ENCODE measurements at regions not wholly inside any gene's neighbourhood (a gene's known extent, or its start where the extent isn't known, plus 50 kb on each side); places are given as distances from the start of the nearest gene placed in this dataset.

- TF ChIP-seq REST (IDR thresholded peaks at IDR 0.05; ENCODE audit: low read depth) (no peak), NFIC (IDR thresholded peaks at IDR 0.05) (no peak), TEAD4 (IDR thresholded peaks at IDR 0.05) (no peak), TAF1 (IDR thresholded peaks at IDR 0.05; ENCODE audit: low read depth) (no peak), TCF12 (IDR thresholded peaks at IDR 0.05; ENCODE audit: low read depth) (no peak), USF1 (IDR thresholded peaks at IDR 0.05) (no peak), CREB1 (IDR thresholded peaks at IDR 0.05; ENCODE audit: low read depth) (no peak), RAD21 (IDR thresholded peaks at IDR 0.05; ENCODE audit: low read depth) (no peak), EP300 (IDR thresholded peaks at IDR 0.05; ENCODE audit: borderline replicate concordance) (no peak), MAX (IDR thresholded peaks at IDR 0.05) (no peak), CEBPB (IDR thresholded peaks at IDR 0.05) (no peak)
These were observed 77.6 kb downstream of the PCDH1 start for GRCh38 chr5:141800617-141801016.

GRCh38 chr5:141799507-141800167 lies 78.6 kb downstream of the PCDH1 start:
- no peak for TF ChIP-seq FOXM1 (IDR thresholded peaks at IDR 0.05; ENCODE audit: borderline replicate concordance, low read depth)
- no peak for TF ChIP-seq TCF12 (IDR thresholded peaks at IDR 0.05; ENCODE audit: low read depth)
- no peak for TF ChIP-seq EP300 (IDR thresholded peaks at IDR 0.05; ENCODE audit: borderline replicate concordance)
- no peak for TF ChIP-seq REST (IDR thresholded peaks at IDR 0.05; ENCODE audit: low read depth)
- no peak for TF ChIP-seq TAF1 (IDR thresholded peaks at IDR 0.05; ENCODE audit: low read depth)
- no peak for TF ChIP-seq YY1 (IDR thresholded peaks at IDR 0.05; ENCODE audit: low read depth)
- no peak for TF ChIP-seq CREB1 (IDR thresholded peaks at IDR 0.05; ENCODE audit: low read depth)
- no peak for TF ChIP-seq TEAD4 (IDR thresholded peaks at IDR 0.05)
- TF ChIP-seq EGR1 (IDR thresholded peaks at IDR 0.05), result no peak

- no peak for TF ChIP-seq TAF1 (IDR thresholded peaks at IDR 0.05; ENCODE audit: low read depth)
- TF ChIP-seq TEAD4 (IDR thresholded peaks at IDR 0.05), result no peak
- no peak for TF ChIP-seq ZBTB7A (IDR thresholded peaks at IDR 0.05; ENCODE audit: low read depth)
- TF ChIP-seq FOXM1 (IDR thresholded peaks at IDR 0.05; ENCODE audit: borderline replicate concordance, low read depth), result no peak
- no peak for TF ChIP-seq CREB1 (IDR thresholded peaks at IDR 0.05; ENCODE audit: low read depth)
- TF ChIP-seq MAX (IDR thresholded peaks at IDR 0.05), result no peak
- TF ChIP-seq CEBPB (IDR thresholded peaks at IDR 0.05), result no peak
- no peak for TF ChIP-seq EGR1 (IDR thresholded peaks at IDR 0.05)
- TF ChIP-seq RAD21 (IDR thresholded peaks at IDR 0.05; ENCODE audit: low read depth), result no peak
- TF ChIP-seq YY1 (IDR thresholded peaks at IDR 0.05; ENCODE audit: low read depth), result no peak
- TF ChIP-seq TCF12 (IDR thresholded peaks at IDR 0.05; ENCODE audit: low read depth), result no peak
- no peak for TF ChIP-seq USF1 (IDR thresholded peaks at IDR 0.05)
- no peak for TF ChIP-seq EP300 (IDR thresholded peaks at IDR 0.05; ENCODE audit: borderline replicate concordance)
- TF ChIP-seq NFIC (IDR thresholded peaks at IDR 0.05), result no peak
- TF ChIP-seq REST (IDR thresholded peaks at IDR 0.05; ENCODE audit: low read depth), result no peak
These were observed 80.8 kb downstream of the PCDH1 start for GRCh38 chr5:141797425-141797824.

- TF ChIP-seq ZBTB7A (IDR thresholded peaks at IDR 0.05; ENCODE audit: low read depth) (no peak), EGR1 (IDR thresholded peaks at IDR 0.05) (no peak)
These were observed 82.8 kb downstream of the PCDH1 start for GRCh38 chr5:141795421-141795820.

- no peak for TF ChIP-seq EP300 (IDR thresholded peaks at IDR 0.05; ENCODE audit: borderline replicate concordance)
- no peak for TF ChIP-seq CREB1 (IDR thresholded peaks at IDR 0.05; ENCODE audit: low read depth)
- TF ChIP-seq EGR1 (IDR thresholded peaks at IDR 0.05), result no peak
- TF ChIP-seq TEAD4 (IDR thresholded peaks at IDR 0.05), result no peak
- no peak for TF ChIP-seq RAD21 (IDR thresholded peaks at IDR 0.05; ENCODE audit: low read depth)
- TF ChIP-seq MAX (IDR thresholded peaks at IDR 0.05), result no peak
- no peak for TF ChIP-seq ZBTB7A (IDR thresholded peaks at IDR 0.05; ENCODE audit: low read depth)
- TF ChIP-seq TAF1 (IDR thresholded peaks at IDR 0.05; ENCODE audit: low read depth), result no peak
- no peak for TF ChIP-seq USF1 (IDR thresholded peaks at IDR 0.05)
- no peak for TF ChIP-seq YY1 (IDR thresholded peaks at IDR 0.05; ENCODE audit: low read depth)
- no peak for TF ChIP-seq TCF12 (IDR thresholded peaks at IDR 0.05; ENCODE audit: low read depth)
- TF ChIP-seq FOXM1 (IDR thresholded peaks at IDR 0.05; ENCODE audit: borderline replicate concordance, low read depth), result no peak
- no peak for TF ChIP-seq NFIC (IDR thresholded peaks at IDR 0.05)
- no peak for TF ChIP-seq CEBPB (IDR thresholded peaks at IDR 0.05)
- TF ChIP-seq REST (IDR thresholded peaks at IDR 0.05; ENCODE audit: low read depth), result no peak
These were observed 84.3 kb downstream of the PCDH1 start for GRCh38 chr5:141793881-141794280.

Data from Ishikawa (cell line).